Thyroid gland (tissue), 4 donors: ENCODE measurements at regions not wholly inside any gene's neighbourhood (a gene's known extent, or its start where the extent isn't known, plus 50 kb on each side); places are given as distances from the start of the nearest gene placed in this dataset.

Experiments used
- CTCF ChIP-seq, 6 experiments: fragments of 200-600 bp in 3 of 6; fragments of 450-650 bp in 3 of 6; sonication (generic) in 3 of 6; IDR thresholded peaks; one replicate each; pipeline ENCODE4 v1.5.1; 2016 to 2019; ENCODE audit warnings: antibody characterized with exemption in 6 of 6, mild to moderate bottlenecking in 2 of 6, inconsistent platforms in 1 of 6, moderate library complexity in 1 of 6
- POLR2A ChIP-seq, 2 donors: fragments of 450-650 bp; IDR thresholded peaks; one replicate each; pipeline ENCODE4 v1.6.1; 2017; ENCODE audit warnings: antibody characterized with exemption in 2 of 2, mild to moderate bottlenecking in 2 of 2, moderate library complexity in 1 of 2

GRCh38 chr6:67909354-67909753 lies 725.7 kb upstream of the ADGRB3 start:
- TF ChIP-seq CTCF (IDR thresholded peaks at IDR 0.05) (no peak), POLR2A (IDR thresholded peaks at IDR 0.05) (no peak)
